HCT116 (cell line): ENCODE measurements at regions not wholly inside any gene's neighbourhood (a gene's known extent, or its start where the extent isn't known, plus 50 kb on each side); places are given as distances from the start of the nearest gene placed in this dataset.

Experiments used
- ATAC-seq: fragments of 200-7000 bp; cut with Tn5 transposase; 2 replicates; pipeline ENCODE4 v1.9.1; 2020; ENCODE audit warnings: mild to moderate bottlenecking, moderate library complexity
- BruUV-seq: library from RNA; stranded (reverse); fragments of 400-500 nt; replicated peaks from 2 replicates; lab custom pipeline; 2021; lab: Mats Ljungman, UMichigan
- CTCF ChIA-PET: fragments of 300-600 bp; sonication (Branson Sonifier 250); formaldehyde crosslinking; loops from one replicate; lab custom pipeline; 2021; ENCODE audit warnings: antibody characterized with exemption; lab: Charles Lee
- POLR2A ChIA-PET: fragments of 300-600, 350-600 bp; sonication (Branson Sonifier 250); formaldehyde crosslinking; loops from one replicate; lab custom pipeline; 2021; ENCODE audit warnings: antibody characterized with exemption; lab: Charles Lee
- RAD21 ChIA-PET, 2 experiments: fragments of 300-600 bp; sonication (Branson Sonifier 250); formaldehyde crosslinking; loops; one replicate each; lab custom pipeline; 2023; ENCODE audit warnings: low total read pairs in 2 of 2; ENCODE audit not compliant: uncharacterized antibody in 2 of 2, unreplicated experiment in 2 of 2, low non-redundant PET in 1 of 2; lab: Charles Lee
- DNase-seq: peaks from one replicate; pipeline ENCODE4 v3.0.0-alpha.2; 2010; ENCODE audit warnings: low read depth, low spot score
- H2AFZ ChIP-seq: fragments of 200-600 bp; shearing (Covaris generic), sonication (generic); 2 replicates; pipeline ENCODE4 v1.6.1; 2017; ENCODE audit warnings: low read depth, mixed run types, mixed read lengths, antibody characterized with exemption, low read length; ENCODE audit not compliant: poor library complexity, severe bottlenecking
- H3K27ac ChIP-seq: 2 replicates; pipeline ENCODE4 v1.5.1; 2012; ENCODE audit warnings: low read depth, low read length
- H3K27me3 ChIP-seq: fragments of 200-600 bp; sonication (generic); 2 replicates; pipeline ENCODE4 v1.6.1; 2016; ENCODE audit warnings: mixed run types, low read length, mixed read lengths; ENCODE audit not compliant: insufficient read depth
- H3K36me3 ChIP-seq, 2 experiments: fragments of 200-500 bp in 1 of 2; fragments of 200-600 bp in 1 of 2; sonication (Bioruptor generic) in 1 of 2; sonication (generic) in 1 of 2; 2 replicates each; pipeline versions ENCODE4 v1.5.1 to v1.6.1; 2014 to 2016; ENCODE audit warnings: low read length in 2 of 2, inconsistent platforms in 1 of 2, mixed read lengths in 1 of 2, mixed run types in 1 of 2; ENCODE audit not compliant: insufficient read depth in 2 of 2, control insufficient read depth in 1 of 2
- H3K4me1 ChIP-seq, 2 experiments: fragments of 200-600 bp in 1 of 2; sonication (generic) in 1 of 2; 2 replicates each; pipeline versions ENCODE4 v1.5.1 to v1.6.1; 2012 to 2017; ENCODE audit warnings: low read length in 2 of 2, inconsistent platforms in 1 of 2, mild to moderate bottlenecking in 1 of 2, mixed read lengths in 1 of 2, mixed run types in 1 of 2, moderate library complexity in 1 of 2; ENCODE audit not compliant: insufficient read depth in 2 of 2, control insufficient read depth in 1 of 2
- H3K4me2 ChIP-seq: fragments of 200-600 bp; sonication (generic); 2 replicates; pipeline ENCODE4 v1.6.1; 2017; ENCODE audit warnings: mixed run types, low read length, mixed read lengths
- H3K4me3 ChIP-seq, 2 experiments: fragments of 200-600 bp in 1 of 2; sonication (generic) in 1 of 2; replicated peaks in 1 of 2; 2 replicates each; pipeline ENCODE4 v1.5.1; 2011 to 2016; ENCODE audit warnings: low read length in 2 of 2, control low read depth in 1 of 2, low read depth in 1 of 2, mild to moderate bottlenecking in 1 of 2, mixed read lengths in 1 of 2, mixed run types in 1 of 2
- H3K79me2 ChIP-seq: fragments of 200-600 bp; sonication (generic); 2 replicates; pipeline ENCODE4 v1.6.1; 2017; ENCODE audit warnings: mild to moderate bottlenecking, mixed run types, low read length, moderate library complexity, mixed read lengths; ENCODE audit not compliant: insufficient read depth
- H3K9ac ChIP-seq: fragments of 200-600 bp; sonication (generic); 2 replicates; pipeline ENCODE4 v1.6.1; 2016; ENCODE audit warnings: low read length, mixed read lengths
- H3K9me2 ChIP-seq: fragments of 200-600 bp; sonication (generic), shearing (Covaris generic); 2 replicates; pipeline ENCODE4 v1.6.1; 2017; ENCODE audit warnings: mixed run types, mild to moderate bottlenecking, moderate library complexity; ENCODE audit not compliant: insufficient read depth
- H3K9me3 ChIP-seq, 2 experiments: fragments of 200-500 bp in 1 of 2; fragments of 200-600 bp in 1 of 2; sonication (Bioruptor generic) in 1 of 2; sonication (generic) in 1 of 2; 2 replicates each; pipeline ENCODE4 v1.6.1; 2014 to 2017; ENCODE audit warnings: low read length in 2 of 2, mixed read lengths in 2 of 2, inconsistent platforms in 1 of 2, low read depth in 1 of 2, mild to moderate bottlenecking in 1 of 2, mixed run types in 1 of 2, moderate library complexity in 1 of 2; ENCODE audit not compliant: control insufficient read depth in 1 of 2, insufficient read depth in 1 of 2
- H4K20me1 ChIP-seq: fragments of 200-600 bp; sonication (generic), shearing (Covaris generic); 2 replicates; pipeline ENCODE4 v1.6.1; 2017; ENCODE audit warnings: mixed run types, mild to moderate bottlenecking, moderate library complexity; ENCODE audit not compliant: insufficient read depth
- ATF3 ChIP-seq: IDR thresholded peaks from 2 replicates; pipeline ENCODE4 v1.6.1; 2012
- CBX3 ChIP-seq: IDR thresholded peaks from 2 replicates; pipeline ENCODE4 v1.6.1; 2012; ENCODE audit warnings: low read depth
- ELF1 ChIP-seq: IDR thresholded peaks from 2 replicates; pipeline ENCODE4 v1.6.1; 2012; ENCODE audit warnings: low read depth, borderline replicate concordance
- EZH2 ChIP-seq: fragments of 200-600 bp; sonication (generic); IDR thresholded peaks from 2 replicates; pipeline ENCODE4 v1.6.1; 2017; ENCODE audit warnings: antibody characterized with exemption, mixed run types
- EZH2phosphoT487 ChIP-seq: fragments of 200-600 bp; IDR thresholded peaks from 2 replicates; pipeline ENCODE4 v1.6.1; 2018; ENCODE audit warnings: antibody characterized with exemption, borderline replicate concordance
- REST ChIP-seq: IDR thresholded peaks from 2 replicates; pipeline ENCODE4 v1.6.1; 2012; ENCODE audit warnings: low read depth
- SRF ChIP-seq: IDR thresholded peaks from 2 replicates; pipeline ENCODE4 v1.6.1; 2012; ENCODE audit warnings: low read depth
- TCF7L2 ChIP-seq: IDR thresholded peaks from 2 replicates; pipeline ENCODE4 v1.7.0; 2011; ENCODE audit warnings: borderline replicate concordance, inconsistent platforms; ENCODE audit not compliant: insufficient read depth, insufficient read length; ENCODE audit errors: extremely low read depth
- YY1 ChIP-seq: IDR thresholded peaks from 2 replicates; pipeline ENCODE4 v1.6.1; 2011; ENCODE audit warnings: low read length, low read depth, moderate library complexity, mild to moderate bottlenecking; ENCODE audit not compliant: insufficient replicate concordance; ENCODE audit errors: extremely low read depth
- intact Hi-C: fragments of 100-400 bp; cut with micrococcal nuclease; formaldehyde crosslinking; loops from 2 replicates; pipeline ENCODE4 v1.10.0; 2022

- Histone ChIP-seq H3K9me3 (peaks cover 10 to 25% of the 10 kb centered on the region in 2 experiments; a peak in 3 of 4 replicates), H3K4me3 (no peak overlapping the region), H3K27ac (no peak overlapping the region), H3K36me3 (no peaks in the 10 kb centered on the region), H3K9ac (no peak overlapping the region), H3K9me2 (no peaks in the 10 kb centered on the region)
- no peak for ATAC-seq
- ChIA-PET RAD21 (no interaction called here), CTCF (no interaction called here), POLR2A (no interaction called here)
- DNase-seq = no peak
- TF ChIP-seq ATF3 = no peak
- no peak for TF ChIP-seq ELF1
- TF ChIP-seq EZH2 = no peak
- no peak for TF ChIP-seq YY1
- no peak for TF ChIP-seq SRF
- TF ChIP-seq TCF7L2 = no peak
- TF ChIP-seq EZH2phosphoT487 = no peak
- no peak for TF ChIP-seq REST
- TF ChIP-seq CBX3 = no peak
- TF ChIP-seq, all 23 proteins: peak for 0
- Histone ChIP-seq H3K79me2 (no peaks in the 10 kb centered on the region), H3K4me2 (no peak overlapping the region), H3K4me1 (no peaks in the 10 kb centered on the region), H3K27me3 (no peaks in the 10 kb centered on the region), H4K20me1 (no peaks in the 10 kb centered on the region), H2AFZ (no peak overlapping the region)
- intact Hi-C loops = no loop called here
- no TSS peak for BruUV-seq
Measured at GRCh38 chr21:16533692-16534407, 804.1 kb downstream of the USP25 start.
